HG02970 (cell line): ENCODE measurements at regions not wholly inside any gene's neighbourhood (a gene's known extent, or its start where the extent isn't known, plus 50 kb on each side); places are given as distances from the start of the nearest gene placed in this dataset.
A peak's percentile ranks its signal among the peaks of the same experiment; 100 is the strongest.
"Not testable (repeated sequence)": the region's sequence is repeated elsewhere in the genome, so short reads cannot be mapped to it uniquely, and the experiment has no call there.

ENCODE experiments used
- ATAC-seq: cut with Tn5 transposase; IDR thresholded peaks from one replicate; pipeline ENCODE4 v1.9.1; 2021; ENCODE audit warnings: mild to moderate bottlenecking, moderate library complexity, moderate number of reproducible peaks; ENCODE audit not compliant: unreplicated experiment, low FRiP score

DNA sequence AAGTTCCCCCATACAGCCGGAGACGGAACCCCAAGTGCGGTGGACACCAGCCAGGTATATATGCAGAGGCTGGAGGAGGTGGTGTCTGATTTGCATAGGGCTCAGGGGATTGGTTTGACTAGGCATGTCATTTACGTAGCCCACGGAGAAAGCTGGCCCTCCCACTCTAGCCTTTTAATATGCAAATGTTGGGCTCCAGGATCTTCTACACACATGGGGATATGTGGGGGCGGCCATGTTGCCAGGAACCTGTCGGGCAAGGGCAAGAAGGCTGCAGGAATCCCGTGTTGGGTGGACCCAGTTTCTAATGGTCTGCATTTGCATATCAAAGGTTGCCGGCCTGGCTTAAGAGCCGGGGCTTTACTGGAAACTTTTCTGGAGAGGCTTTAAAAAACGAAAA, 57.4 kb downstream of the FTHL17 start:
- not testable (repeated sequence) for ATAC-seq

DNA sequence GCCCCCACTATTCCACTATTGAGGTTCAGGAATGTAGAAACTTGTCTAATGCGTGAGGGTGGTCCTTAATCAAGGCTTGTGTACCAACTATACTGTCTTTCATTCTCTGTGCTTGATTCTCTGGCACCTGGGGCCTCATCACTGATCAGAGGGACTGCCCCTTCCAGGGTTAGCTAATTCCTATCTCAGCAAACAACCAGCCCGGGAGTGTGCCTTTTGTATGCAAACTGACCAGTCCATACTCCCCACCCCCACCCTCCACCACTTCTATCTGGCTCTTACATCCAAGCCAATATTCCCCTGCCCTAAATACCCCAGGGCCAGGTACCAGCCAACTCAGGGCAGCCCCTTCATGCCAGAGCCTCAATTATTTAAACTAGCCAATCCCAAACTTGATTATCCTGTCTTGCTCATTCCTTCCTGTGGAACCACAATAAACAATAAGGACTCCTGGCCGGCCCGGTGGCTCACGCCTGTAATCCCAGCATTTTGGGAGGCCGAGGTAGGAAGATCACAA, 59.3 kb downstream of the FTHL17 start:
- ATAC-seq: no peak

DNA sequence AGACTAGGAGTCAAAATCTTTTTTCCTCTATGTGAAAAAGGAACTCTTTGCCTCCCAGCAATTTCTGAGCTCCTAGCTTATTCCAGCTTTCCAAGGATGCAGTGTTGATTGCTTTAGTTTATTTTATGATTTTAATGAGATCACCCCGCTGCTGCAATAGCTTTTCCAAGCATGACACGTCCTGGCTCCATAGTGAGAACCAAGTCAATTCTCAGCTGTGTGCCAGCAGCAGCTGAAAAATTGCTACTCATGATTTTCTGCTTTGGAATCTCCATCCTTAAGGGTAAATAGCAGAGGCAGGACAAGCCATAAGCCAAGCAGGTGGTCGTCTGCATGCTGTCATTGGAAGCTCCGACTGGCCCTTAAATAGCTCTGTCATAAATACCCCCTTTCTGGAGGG, 64.5 kb downstream of the FTHL17 start:
- no peak for ATAC-seq

DNA sequence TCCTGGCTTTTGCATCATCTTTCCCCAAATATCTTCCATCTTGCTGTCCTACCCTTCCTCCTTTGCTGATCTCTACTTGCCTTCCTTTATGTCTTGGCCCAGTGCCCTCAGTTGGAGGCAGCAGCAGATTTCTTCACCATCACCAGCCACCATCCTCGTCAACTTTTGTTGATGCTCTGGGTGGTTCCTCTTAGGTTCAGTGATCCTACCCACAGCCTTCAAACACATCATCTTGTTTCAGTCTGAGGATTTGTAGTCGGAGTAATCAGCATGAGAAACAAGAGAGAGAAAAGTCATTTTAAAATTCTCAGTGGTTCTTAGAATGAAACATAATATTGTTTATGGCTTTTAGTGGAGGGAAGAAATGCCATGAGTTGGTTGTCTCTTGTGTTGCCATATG, 65.8 kb downstream of the FTHL17 start:
- ATAC-seq: no peak

DNA sequence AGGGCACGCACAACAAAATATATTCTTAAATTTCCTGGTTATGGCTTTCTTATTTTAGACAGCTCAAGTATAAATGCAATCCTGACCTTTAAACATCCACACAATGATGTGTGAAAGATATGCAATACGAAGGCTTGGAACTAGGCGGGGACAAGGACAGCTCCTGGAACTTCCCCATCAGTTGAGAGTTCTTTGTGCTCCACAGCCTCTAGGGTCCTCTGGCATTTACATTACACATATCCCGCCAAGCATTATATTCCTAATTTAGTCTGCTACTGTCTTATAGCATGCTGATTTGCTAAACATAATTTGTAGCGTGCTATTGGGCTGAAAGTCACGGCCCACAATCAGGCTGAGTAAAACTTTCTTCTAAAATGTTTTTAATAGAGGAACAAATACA, 74.4 kb downstream of the FTHL17 start:
- ATAC-seq: no peak

DNA sequence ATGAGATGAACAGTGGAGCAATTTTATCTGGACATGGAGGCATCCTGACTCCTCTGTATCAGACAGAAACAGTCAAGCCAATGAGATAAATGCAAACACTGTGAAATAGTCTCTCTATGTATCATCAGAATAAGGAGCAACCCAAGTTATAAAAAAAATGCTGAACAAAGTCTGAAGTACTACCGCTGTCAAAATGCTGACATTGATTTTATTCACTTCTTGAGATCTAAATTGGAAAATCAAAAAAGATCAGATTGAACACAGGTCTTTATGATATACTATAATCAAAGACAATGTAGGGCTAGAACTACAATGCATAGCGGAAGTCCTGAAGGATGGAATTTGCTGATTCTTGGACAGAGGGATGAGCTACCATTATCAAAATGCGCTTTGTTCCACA, 76.1 kb downstream of the FTHL17 start:
- ATAC-seq: no peak

DNA sequence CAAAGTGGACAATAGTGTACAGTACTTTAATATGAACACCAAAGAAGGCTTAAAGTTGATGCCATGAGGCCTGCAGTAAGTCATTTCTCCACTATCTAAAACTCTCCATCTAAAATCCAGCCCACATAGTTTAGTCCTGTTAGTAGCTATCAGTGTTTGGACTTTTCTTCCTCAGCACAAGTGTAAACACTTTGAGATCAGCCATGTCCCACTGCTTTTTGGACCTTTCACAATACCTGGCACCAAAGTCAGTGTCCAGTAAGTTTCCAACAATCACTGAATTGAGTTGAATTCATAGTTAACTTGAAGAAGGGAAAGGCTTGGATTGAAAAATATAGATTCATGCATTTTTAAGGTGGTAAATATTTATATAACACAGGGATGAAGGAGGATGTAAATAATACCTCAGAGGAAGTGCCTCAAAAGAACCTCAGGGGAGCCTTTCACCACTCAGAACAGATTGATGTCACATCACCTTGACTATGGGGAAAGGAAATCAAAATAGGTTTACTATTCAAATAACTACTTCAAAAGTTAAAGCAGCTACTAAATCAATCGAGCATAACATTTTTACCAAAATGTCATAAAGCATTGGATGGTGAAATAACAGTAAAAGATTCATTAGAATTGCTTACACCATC, 76.7 kb downstream of the FTHL17 start:
- no peak for ATAC-seq

DNA sequence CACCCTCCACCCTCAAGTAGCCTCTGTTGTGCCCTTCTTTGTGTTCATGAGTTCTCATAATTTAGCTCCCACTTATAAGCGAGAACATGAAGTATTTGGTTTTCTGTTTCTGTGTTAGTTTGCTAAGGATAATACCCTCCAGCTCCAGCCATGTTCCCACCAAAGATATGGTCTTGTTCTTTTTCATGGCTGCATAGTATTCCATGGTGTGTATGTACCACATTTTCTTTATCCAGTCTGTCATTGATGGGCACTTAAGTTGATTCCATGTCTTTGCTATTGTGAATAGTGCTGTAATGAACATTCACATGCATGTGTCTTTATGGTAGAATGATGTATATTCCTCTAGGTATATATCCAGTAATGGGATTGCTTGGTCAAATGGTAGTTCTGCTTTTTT, 77.8 kb downstream of the FTHL17 start:
- ATAC-seq: not testable (repeated sequence)

DNA sequence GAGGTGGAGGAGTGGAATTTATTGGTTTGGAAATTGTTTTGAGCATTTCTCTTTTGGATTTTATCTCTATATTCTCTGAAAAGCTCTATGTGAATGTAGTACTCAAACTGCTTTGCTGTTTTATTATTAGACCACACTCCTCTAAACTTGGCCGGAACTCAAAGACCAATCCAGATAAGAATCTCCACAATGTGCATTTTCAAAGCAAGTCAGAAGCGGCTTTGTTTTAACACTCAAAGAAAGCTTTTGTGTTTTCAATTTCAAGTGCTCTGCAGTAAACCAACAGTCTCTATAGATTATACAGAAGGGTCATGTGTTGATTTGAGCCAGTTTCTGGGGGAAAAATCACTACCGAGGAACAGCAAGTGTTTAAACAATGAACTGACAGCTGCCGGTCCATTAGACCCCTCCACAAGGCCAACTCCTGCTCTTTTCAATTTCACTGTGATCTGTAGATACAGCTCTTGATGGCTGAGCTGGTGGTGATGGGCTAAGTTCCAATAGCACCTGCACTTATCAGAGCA, 79.4 kb downstream of the FTHL17 start:
- ATAC-seq: no peak

DNA sequence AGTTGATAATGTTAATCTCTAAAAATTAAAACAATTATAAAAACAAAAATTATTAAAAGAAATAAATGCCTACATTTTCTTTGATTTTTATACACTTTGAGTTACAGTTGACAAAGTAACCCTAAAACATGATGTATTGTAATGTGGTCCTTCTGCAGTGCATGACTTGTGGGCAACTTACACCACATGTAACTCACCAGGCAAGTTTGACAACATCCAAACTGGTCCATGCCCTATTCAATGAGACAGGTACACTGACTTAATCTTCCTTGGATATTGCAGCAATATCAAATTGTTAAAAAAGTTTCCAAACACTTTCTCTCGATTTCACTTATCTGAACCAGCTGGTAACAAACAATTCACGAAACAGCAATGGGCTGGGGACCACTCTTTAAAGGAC, 81.5 kb downstream of the FTHL17 start:
- no peak for ATAC-seq

DNA sequence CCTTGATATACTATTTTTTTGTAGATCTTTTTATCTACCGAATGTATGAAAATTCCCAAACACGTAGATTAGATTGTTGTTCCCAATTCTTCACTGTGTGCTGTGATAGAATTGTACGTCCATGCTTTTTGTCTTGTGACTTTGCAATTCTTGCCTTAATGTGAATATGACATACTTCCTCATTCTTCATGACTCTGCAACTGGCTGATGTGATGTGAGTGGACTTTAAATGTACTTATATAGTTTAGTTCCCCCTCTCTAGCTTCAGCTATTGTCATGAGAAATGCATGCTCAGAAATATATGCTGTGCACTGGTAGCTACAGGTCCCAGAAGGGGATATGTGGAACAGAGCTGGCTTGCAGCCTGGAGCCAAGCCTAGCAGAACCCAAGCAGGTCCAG, 89.4 kb downstream of the FTHL17 start:
- ATAC-seq: no peak

DNA sequence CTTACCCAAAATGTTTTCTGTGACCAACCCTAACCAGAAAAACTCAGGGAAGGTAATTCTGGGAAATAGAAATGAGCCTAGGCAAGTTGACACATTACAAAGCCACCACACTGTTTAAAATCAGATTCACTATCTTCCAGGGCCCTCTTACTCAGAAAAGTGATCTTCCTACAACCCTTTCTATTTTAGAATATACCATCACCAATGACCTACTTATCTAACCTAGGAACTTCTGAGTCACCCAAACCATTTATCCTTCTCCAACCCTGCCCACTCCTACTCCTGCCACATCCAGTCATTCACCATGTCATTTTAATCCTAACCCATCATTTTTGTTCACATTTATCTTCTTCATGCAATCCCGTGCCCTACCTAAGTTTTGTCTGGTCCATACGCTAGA, 89.9 kb downstream of the FTHL17 start:
- ATAC-seq: no peak

DNA sequence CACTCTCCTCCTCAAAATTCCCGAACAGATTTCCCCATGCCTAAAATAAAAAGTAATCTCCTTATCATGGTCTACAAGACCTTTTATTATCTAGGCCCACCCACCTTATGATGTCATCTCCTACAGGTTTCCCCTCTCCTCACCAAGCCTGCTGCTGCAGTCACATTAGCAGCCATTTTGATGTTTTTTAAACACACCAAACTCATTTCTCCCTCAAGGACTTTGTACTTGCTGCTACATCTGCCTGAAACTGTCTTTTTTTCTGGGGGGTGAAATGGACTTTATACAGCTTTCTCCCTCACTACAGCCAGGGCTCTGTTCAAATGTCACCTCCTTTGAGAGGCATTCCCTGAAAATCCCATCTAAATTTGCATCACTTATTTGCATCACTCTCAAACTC, 90.2 kb upstream of the TAB3 start:
- ATAC-seq: no peak

DNA sequence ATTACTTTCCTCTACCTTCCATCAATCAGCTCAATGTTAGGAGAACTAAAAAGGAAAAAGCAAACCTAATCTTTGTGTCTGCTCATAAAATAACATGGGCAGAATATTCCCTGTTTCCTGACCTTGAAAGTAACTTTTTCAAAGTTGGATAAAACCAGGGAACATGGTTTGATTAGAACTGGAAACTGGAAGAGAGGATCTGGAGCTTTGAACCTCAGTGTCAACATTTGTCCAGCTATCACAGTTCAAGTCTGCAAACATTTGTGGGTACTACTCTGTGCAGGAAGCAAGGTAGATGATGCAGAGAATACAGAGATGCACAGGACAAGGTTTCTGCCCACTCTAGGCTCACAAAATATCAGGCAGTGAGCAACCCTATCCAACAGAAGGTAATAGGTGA, 86.4 kb upstream of the TAB3 start:
- ATAC-seq: no peak

DNA sequence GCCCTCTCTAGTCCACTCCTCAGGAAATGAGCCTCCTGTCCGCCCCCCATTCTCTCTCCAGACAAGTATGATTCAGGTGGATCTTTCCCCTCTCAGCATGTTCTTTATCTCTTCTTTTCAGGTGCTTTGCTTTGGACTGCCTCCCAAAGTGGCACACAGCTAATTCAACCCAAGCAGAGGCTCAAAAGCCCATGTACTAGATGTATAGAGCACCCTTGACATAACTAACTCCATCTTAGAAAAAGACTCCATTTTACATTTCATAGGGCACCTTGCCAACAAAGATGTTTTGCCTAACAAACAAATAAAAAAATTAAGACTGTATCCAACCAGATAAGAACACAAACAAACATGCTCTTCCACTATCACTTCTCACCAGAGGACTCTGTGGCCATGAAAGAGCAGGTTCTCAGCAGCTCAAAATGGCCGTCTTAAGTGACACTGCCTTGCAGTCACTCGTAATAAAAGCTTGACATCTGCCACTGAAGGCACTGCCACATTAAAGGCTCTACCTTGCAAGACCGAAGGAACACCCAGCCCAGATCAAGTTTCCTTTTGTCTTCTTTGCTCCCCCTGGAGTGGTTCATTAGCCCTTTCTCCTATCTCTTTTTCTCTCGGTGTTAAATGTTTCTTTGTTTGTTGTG, 84.9 kb upstream of the TAB3 start:
- ATAC-seq: no peak

DNA sequence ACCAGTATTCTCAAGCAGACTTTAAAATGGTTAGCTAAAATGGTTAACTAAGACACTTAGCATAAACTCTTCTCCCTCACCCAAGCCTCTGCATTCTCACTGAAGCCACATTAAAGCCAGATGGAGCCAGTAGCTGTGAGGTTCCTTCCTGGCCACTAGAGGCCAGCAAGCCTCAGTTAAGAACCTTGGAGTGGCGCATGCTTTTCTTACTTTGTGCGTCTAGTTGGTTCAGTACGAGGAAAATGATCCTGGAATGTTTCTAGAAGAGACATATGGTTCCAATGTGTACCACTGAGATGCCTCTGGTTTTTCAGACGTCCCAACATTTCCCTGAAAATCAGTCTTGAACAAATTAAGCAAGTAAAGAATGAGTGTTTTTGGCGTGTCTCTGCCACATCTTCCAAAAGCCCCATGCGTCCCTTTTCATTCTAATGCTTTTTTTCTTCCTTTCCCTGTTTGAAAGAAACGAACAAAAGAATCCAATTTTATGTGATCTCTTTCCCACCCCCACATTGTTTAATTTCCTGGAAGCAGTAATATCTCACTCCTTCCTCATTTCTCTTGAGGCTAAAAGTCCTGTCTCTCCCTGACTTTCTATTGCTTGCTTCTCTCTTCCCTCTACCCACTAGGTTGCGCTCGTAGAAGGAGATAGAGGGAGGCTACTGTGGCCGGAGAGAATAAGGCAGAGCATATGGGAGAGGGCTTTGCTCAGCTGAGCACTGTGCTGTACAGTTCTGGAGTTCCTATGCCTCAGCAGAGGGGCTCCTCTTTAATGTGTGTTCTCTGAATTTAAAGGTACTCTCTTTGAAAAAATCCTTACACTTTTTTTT, 82.9 kb upstream of the TAB3 start:
- ATAC-seq: peak; percentile 94

DNA sequence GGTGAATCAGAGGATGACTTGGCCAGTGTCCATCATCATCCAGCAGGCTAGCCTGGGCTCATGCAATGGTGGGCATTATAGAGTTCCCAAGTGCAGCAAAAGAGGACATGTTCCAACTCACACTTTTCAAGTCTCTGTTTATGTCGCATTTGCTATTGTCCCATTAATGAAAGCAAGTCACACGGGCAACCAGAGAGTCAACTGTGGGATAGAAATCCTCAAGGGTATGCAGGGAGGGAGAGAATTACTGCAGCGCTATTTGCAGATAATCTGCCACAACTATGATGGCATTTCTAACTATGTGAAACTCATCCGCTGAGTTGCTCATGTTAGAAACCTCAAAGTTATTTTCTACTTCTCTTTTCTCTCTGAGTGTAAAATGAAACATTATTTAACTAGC, 78.5 kb upstream of the TAB3 start:
- ATAC-seq: no peak

DNA sequence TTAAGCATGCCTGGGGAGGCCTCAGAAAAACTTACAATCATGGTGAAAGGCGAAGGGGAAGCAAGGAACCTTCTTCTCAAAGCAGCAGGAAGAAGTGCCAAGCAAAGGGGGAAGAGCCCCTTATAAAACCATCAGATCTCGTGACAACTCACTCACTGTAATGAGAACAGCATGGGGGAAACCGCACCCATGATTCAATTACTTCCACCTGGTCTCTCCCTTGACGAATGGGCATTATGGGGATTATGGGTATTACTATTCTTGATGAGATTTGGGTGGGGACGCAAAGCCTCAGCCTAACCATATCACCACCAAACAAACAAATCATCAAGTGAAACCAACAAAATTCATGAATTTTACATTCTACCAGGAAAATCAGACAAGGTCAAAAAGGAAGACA, 76.7 kb upstream of the TAB3 start:
- no peak for ATAC-seq

DNA sequence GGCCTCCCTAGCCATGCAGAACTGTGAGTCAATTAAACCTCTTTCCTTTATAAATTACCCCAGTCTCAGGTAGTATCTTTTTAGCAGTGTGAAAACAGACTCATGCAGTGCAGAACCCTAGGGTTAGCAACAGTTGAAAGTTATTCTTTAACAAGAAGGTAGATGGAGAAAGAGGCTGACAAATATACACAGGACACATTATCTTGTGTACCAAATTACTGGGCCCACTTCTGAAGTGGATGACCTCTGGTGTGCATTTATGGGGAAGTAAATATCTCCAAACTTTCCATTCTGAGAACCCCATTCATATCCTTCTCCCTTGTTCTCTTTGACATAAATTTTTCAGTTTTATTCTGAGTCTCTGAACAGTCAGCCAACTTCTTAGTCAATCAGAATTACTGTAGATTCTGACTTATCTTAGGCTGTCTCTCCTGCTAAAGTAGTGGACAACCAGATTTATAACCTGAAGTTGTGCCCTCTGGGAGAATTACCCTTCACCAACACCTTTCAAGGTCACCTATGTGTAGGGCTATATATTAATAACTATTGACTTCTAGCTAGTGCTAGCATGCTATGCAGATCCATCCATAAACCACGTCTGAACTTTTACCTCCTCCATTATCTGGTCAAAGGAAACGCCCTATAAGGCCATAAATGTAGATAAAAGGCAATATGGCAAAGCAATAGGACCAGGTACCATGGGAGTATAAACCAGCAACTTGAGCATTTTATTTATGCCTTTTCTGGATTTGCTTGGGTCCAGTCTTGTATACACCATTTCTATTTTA, 72.5 kb upstream of the TAB3 start:
- no peak for ATAC-seq

DNA sequence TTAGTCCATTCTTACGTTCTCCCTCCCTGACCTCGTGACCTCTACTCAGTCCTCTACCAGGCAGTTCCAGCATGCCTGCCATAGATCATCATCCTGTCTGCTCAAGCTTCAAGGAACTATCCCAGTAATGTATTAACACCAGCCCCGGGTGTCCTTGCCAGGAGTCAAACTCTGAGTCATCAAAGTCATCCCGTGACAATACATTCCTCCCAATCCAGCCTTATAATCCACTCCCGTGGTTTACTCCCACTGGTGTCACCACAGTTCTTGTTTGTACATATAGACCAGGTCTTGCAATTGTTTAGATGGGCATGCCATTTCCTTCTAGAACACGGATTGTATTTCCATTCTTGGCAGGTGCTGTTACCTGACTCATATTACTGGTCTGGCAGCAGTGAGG, 68.7 kb upstream of the TAB3 start:
- no peak for ATAC-seq

DNA sequence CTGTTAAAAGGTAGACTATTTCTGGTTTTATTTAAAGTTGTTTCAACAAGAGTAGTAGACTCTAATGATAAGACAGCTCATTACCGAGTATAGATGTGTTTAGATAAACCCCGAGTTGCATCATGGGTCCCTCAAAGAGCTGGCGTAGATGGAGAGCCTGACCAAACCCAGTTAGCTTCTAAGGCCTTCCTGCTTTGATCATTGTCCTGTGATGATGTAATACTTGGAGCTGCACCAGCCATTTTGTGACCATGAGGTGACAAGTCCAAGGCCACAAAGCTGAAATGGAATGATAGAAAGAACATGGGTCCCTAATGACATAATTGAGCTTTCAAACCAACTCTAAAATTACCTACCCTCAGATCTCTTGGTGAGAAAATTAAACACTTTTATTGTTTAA, 66.6 kb upstream of the TAB3 start:
- ATAC-seq: no peak
